Brain microvascular endothelial cell (primary cell): ENCODE measurements at regions not wholly inside any gene's neighbourhood (a gene's known extent, or its start where the extent isn't known, plus 50 kb on each side); places are given as distances from the start of the nearest gene placed in this dataset.

ENCODE experiments used
- DNase-seq: peaks from one replicate; pipeline ENCODE4 v3.0.0-alpha.2; 2020
- H3K27ac ChIP-seq: fragments of 250-450 bp; sonication (Bioruptor Pico); 2 replicates; pipeline ENCODE4 v1.5.1; 2020; ENCODE audit warnings: mild to moderate bottlenecking, moderate library complexity
- H3K27me3 ChIP-seq: fragments of 250-450 bp; sonication (Bioruptor Pico); replicated peaks from 2 replicates; pipeline ENCODE4 v1.5.1; 2020; ENCODE audit warnings: mild to moderate bottlenecking
- H3K36me3 ChIP-seq: fragments of 250-450 bp; sonication (Bioruptor Pico); replicated peaks from 2 replicates; pipeline ENCODE4 v1.5.1; 2020; ENCODE audit warnings: mild to moderate bottlenecking
- H3K4me3 ChIP-seq: 2 replicates; pipeline ENCODE4 v1.5.1; 2011; ENCODE audit warnings: low read depth, mild to moderate bottlenecking, control low read depth, low read length, moderate library complexity
- in situ Hi-C: cut with HindIII; loops from 2 replicates; pipeline ENCODE4 v1.10.0; 2017; ENCODE audit warnings: low sequenced_read_pairs, low pct_ligation_motif_present
- TF ChIP-seq, protein P1 (sequence below): IDR thresholded peaks from 2 replicates; pipeline ENCODE4 v1.5.1; 2011; ENCODE audit warnings: low read depth, mild to moderate bottlenecking, moderate library complexity, low read length, control low read depth, inconsistent platforms; ENCODE audit errors: missing control alignments

DNA sequence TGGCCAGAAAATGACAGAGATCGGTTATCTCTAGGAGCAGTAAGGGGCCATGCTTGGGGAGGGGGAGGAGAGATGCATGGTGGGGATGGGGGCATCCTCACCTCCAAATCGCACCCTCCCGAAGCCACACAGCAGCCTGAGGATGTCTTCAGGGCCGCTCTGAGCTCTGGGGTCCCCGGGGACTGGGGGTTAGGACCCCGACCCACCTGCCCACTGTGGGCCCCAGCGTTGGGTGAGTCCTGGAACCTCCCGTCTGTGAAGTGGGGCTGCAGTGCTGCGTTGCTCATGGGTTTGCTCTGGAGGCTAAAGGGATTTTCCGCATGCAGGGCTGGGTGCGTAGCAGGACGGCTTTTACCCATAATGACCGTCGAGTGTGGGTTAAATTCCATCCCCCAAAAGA, 1046.3 kb downstream of the BRD1 start:
- H3K4me3 ChIP-seq: no peak overlapping the region
- TF ChIP-seq, protein P1, sequence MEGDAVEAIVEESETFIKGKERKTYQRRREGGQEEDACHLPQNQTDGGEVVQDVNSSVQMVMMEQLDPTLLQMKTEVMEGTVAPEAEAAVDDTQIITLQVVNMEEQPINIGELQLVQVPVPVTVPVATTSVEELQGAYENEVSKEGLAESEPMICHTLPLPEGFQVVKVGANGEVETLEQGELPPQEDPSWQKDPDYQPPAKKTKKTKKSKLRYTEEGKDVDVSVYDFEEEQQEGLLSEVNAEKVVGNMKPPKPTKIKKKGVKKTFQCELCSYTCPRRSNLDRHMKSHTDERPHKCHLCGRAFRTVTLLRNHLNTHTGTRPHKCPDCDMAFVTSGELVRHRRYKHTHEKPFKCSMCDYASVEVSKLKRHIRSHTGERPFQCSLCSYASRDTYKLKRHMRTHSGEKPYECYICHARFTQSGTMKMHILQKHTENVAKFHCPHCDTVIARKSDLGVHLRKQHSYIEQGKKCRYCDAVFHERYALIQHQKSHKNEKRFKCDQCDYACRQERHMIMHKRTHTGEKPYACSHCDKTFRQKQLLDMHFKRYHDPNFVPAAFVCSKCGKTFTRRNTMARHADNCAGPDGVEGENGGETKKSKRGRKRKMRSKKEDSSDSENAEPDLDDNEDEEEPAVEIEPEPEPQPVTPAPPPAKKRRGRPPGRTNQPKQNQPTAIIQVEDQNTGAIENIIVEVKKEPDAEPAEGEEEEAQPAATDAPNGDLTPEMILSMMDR: no peak
- in situ Hi-C loops: no loop called here
- H3K27me3 ChIP-seq: no peaks in the 10 kb centered on the region
- no peak for DNase-seq
- H3K36me3 ChIP-seq: no peaks in the 10 kb centered on the region
- H3K27ac ChIP-seq: no peak overlapping the region

DNA sequence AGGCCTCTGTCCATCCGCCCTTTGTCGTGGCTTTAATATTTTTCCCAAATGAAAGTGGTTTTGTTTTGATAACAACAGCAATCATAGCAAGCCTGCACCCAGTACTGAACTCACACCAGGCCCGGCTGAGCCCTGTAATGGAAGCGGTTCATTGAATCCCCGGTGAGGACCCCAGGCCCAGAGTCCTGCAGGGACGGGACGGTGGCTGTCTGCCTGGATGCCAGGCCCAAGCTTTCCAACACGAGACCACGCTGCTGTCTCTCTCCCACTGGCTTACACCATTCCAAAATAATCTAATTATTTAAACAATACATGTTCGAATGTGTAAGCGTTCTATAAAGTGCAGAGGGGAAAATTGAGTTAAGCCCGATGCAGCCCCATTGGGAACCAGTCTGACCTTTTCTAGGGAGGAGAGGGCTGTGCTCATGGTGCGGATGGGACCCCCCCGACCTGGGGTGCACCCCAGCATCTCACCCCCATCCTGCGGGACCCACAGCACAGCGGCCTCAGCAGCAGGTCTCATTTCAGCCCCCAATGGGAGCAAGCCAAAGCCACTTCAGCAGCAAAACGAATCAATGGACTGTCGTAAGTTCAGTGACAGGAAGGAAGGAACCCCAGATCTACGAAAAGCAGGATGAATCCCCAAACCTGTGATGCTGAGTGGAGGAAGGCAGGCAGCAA, 1046.9 kb downstream of the BRD1 start:
- no peak for DNase-seq
- no peak overlapping the region for H3K4me3 ChIP-seq
- H3K27ac ChIP-seq: no peak overlapping the region
- no peaks in the 10 kb centered on the region for H3K36me3 ChIP-seq
- H3K27me3 ChIP-seq: no peaks in the 10 kb centered on the region
- TF ChIP-seq, protein P1: no peak
- in situ Hi-C loops: no loop called here

DNA sequence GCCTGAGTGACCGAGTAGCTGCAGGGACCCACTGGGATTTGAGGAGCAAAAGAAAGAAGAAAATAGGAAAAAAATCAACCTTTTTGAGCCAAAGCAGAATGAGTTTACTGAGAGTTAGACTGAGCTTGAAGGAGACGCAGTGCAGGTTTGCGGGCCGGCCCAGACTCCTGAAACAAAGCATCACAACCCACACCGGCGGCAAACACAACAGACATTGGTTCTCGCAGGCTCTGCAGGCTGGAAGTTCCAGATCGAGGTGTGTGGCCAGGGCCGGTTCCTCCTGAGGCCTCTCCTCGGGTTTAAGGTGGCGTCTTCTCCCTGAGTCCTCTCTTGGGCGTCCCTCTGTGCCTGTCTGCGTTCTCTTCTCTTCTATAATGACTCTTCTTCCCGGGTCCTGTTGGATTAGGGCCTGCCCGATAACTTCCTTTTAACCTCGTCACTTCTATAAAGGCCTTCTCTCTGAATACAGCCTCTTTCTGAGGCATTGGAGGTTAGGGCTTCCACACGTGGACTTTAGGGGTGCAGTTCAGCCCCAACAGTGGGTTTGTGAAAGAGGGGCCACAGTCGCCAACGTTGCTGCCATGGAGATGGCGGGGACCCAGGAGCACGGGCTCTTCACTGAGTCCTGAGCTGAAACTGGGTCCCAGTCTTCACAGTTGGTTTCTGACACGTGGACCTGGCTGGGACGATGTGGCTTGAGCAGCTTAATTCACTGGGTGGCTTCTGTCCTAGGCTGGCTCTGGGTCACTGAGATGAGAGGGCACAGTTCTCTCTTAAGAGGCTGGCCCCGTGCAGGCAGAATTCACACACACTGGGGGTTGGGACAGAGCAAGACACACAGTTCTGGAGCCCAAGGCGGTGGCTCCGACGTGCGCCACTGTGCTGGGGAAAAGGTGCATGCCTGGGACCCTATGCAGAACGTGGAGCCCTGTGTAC, 1047.7 kb downstream of the BRD1 start:
- H3K36me3 ChIP-seq: no peaks in the 10 kb centered on the region
- TF ChIP-seq, protein P1: no peak
- in situ Hi-C loops: no loop called here
- H3K27ac ChIP-seq: no peak overlapping the region
- no peak overlapping the region for H3K4me3 ChIP-seq
- no peaks in the 10 kb centered on the region for H3K27me3 ChIP-seq
- DNase-seq: no peak

DNA sequence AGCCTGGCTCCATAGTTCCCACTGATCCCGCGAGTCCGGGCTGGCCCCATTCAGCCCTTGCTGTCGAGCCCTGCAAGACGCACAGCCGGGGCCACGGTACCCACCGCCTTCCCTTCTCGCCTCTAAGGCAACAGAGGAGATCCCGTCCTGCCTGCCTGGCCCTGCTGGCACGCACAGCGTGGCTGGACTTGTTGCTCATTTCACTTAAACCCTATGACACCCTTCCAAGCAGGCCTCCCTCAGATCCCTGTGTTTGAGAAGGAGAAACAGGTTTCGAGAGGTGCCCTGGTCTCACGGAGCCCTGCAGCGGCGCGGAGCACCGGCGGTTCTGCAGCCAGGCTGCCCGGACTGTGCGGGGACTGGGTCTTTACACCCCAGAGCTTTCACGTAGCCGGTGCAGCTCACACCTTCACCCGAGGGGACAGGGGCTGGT, 1048.4 kb downstream of the BRD1 start:
- no peaks in the 10 kb centered on the region for H3K36me3 ChIP-seq
- TF ChIP-seq, protein P1: no peak
- in situ Hi-C loops: no loop called here

DNA sequence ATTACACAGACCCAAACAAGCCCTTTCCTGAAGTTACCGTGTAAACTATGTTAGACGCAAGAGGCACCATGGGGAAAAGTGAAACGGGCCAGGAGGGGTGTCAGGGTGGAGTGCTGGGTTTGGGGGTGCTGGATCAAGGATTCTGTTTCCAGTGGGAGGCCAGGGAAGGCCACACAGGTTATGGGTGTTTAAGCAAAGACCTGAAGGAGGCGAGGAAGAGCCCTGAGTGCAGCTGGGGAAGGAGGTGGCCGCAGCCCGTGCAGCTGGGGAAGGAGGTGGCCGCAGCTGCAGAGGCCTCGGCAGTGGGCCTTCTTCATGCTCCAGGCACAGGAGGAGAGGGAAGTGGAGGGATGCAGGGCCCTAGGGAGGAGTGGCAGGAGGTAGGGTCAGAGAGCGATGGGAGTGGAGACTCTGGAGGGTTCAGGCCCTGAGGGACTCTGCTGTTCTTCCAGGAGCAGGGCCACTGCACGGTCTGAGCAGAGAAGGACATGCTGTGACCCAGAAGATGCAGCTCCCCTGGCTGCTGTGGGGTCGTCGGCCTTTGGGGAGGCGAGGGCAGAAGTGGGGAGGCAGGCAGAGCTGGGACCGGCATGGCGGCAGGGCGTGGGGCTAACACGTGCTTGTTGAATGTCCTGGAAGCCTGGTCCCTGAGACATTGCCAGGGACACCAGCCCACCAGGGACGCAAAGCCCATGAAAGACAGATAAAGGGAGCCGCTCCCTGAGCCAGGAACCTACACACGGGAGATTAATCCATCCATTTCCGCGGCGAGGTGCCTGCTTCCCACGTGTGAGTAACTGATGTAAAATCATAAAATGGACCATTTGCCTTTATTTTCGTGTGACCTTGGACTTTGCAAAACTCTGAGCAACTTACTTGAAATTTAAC, 1049.1 kb downstream of the BRD1 start:
- no peak overlapping the region for H3K4me3 ChIP-seq
- TF ChIP-seq, protein P1: no peak
- no peak for DNase-seq
- no peaks in the 10 kb centered on the region for H3K36me3 ChIP-seq
- in situ Hi-C loops: no loop called here
- H3K27ac ChIP-seq: no peak overlapping the region
- no peaks in the 10 kb centered on the region for H3K27me3 ChIP-seq

More for the DNA sequence above, 1048.4 kb downstream of the BRD1 start:
- Histone ChIP-seq H3K4me3 (no peak overlapping the region), H3K27ac (no peak overlapping the region), H3K27me3 (no peaks in the 10 kb centered on the region)
- DNase-seq: no peak
